HAP-1 (cell line): ENCODE measurements at regions not wholly inside any gene's neighbourhood (a gene's known extent, or its start where the extent isn't known, plus 50 kb on each side); places are given as distances from the start of the nearest gene placed in this dataset.
A peak's percentile ranks its signal among the peaks of the same experiment; 100 is the strongest.

Experiments
- DNase-seq, 2 experiments: peaks; one replicate each; pipeline ENCODE4 v3.0.0-alpha.2; 2016 to 2020; ENCODE audit warnings: low spot score in 2 of 2
- H3K27me3 ChIP-seq: fragments of 250-450 bp; sonication (Bioruptor Pico); 2 replicates; pipeline ENCODE4 v1.5.1; 2020; ENCODE audit warnings: low read depth, mild to moderate bottlenecking, moderate library complexity
- H3K36me3 ChIP-seq: fragments of 250-450 bp; sonication (Bioruptor Pico); replicated peaks from 2 replicates; pipeline ENCODE4 v1.5.1; 2020; ENCODE audit warnings: mild to moderate bottlenecking
- H3K4me1 ChIP-seq: fragments of 250-450 bp; sonication (Bioruptor Pico); 2 replicates; pipeline ENCODE4 v1.5.1; 2020; ENCODE audit warnings: mild to moderate bottlenecking
- H3K4me3 ChIP-seq: fragments of 250-450 bp; sonication (Bioruptor Pico); 2 replicates; pipeline ENCODE4 v1.5.1; 2020; ENCODE audit warnings: mild to moderate bottlenecking, moderate library complexity
- H3K9me3 ChIP-seq: fragments of 250-450 bp; sonication (Bioruptor Pico); 2 replicates; pipeline ENCODE4 v1.5.1; 2020; ENCODE audit warnings: mild to moderate bottlenecking, moderate library complexity
- in situ Hi-C: fragments of 300-500 bp; cut with MboI; formaldehyde crosslinking; loops from 3 replicates; pipeline ENCODE4 v1.14.3; 2020; ENCODE audit warnings: low sequenced_read_pairs, inconsistent platforms, mixed read lengths

DNA sequence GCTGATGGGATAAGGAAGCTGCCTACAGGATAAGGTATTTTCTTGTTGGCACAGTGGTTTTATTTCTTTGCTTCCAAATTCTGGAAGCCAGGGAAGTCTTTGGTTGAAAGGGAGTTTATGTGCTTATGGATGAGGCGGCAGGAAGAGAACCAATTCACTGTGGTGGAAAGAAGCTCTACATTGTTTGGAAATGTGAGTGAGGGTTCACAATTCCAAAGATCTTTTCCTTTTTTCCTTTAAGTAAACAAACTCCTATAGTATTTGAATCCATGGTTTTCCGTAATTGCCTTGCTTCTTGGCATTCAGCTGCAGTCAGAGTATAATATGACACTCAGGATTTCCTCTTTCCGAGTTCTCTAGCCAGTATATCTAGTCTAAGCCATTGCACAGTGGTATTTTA, 86.2 kb downstream of the TEX29 start:
- peaks cover 48% of the 10 kb centered on the region for H3K27me3 ChIP-seq
- H3K36me3 ChIP-seq, result no peaks in the 10 kb centered on the region
- peaks cover 16% of the 10 kb centered on the region for H3K4me1 ChIP-seq
- in situ Hi-C loops, result no loop called here
- no peak for DNase-seq
- H3K9me3 ChIP-seq, result no peaks in the 10 kb centered on the region
- no peak overlapping the region for H3K4me3 ChIP-seq

DNA sequence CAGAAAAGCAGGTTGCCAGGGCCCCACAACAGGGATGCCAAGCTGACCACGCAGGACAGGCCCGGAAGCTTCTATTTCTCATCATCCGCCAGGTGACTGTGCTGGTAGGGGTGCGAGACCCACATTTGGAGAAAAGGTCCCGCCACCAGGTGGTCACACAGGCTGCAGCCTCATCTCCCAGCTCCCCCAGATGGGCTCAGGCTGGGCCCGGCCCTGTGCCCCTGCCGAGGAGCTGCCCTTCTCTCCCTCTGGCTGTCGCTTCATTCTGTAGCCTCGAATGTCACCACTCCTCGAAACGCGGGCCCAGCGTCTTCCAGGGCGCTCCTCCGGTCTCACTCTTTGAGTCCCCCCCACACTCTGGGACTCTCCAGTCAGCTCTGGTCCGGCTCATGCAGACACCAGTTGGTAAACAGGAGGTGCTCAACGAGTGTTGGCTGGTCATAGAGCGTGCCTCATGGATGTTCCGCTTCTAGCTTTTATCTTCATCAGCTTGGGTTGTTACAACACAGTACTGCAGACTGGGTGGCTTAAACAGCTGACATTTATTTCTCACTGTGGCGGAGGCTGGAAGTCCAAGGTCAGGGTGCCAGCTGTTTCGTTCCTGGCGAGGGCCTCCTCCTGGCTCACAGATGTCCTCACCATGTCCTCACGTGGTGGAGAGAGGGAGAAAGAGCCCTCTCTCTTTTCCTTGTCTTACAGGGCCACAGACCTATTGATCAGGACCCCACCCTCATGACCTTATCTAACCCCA, 87.1 kb downstream of the TEX29 start:
- Histone ChIP-seq H3K36me3 (no peaks in the 10 kb centered on the region), H3K4me3 (no peak overlapping the region), H3K4me1 (peaks cover 18% of the 10 kb centered on the region), H3K9me3 (no peaks in the 10 kb centered on the region), H3K27me3 (peaks cover 57% of the 10 kb centered on the region)
- in situ Hi-C loops, result no loop called here
- DNase-seq, result no peak

DNA sequence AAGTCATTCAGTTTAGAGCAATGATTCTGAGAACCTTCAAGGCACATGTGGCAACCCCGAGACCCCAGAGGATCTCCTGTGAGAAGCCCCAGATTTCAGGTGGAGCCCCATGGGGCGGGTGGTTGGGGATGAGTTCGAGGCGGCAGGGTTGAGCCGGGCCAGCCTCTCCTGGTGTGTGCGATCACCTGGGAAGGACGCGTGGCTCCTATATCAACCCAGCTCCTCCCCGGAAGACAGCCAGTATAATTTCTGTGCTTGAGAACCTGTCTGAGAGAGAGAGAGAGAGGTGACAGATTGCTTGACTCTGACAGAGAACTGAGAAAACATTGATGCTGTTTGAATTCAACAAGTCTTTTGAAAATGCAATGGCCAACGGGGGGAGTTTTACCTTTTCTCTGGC, 89.0 kb downstream of the TEX29 start:
- Histone ChIP-seq H3K4me1 (peaks cover 18% of the 10 kb centered on the region), H3K36me3 (no peaks in the 10 kb centered on the region), H3K4me3 (no peak overlapping the region), H3K27me3 (peaks cover 75% of the 10 kb centered on the region), H3K9me3 (no peaks in the 10 kb centered on the region)
- in situ Hi-C loops, result no loop called here
- no peak for DNase-seq

DNA sequence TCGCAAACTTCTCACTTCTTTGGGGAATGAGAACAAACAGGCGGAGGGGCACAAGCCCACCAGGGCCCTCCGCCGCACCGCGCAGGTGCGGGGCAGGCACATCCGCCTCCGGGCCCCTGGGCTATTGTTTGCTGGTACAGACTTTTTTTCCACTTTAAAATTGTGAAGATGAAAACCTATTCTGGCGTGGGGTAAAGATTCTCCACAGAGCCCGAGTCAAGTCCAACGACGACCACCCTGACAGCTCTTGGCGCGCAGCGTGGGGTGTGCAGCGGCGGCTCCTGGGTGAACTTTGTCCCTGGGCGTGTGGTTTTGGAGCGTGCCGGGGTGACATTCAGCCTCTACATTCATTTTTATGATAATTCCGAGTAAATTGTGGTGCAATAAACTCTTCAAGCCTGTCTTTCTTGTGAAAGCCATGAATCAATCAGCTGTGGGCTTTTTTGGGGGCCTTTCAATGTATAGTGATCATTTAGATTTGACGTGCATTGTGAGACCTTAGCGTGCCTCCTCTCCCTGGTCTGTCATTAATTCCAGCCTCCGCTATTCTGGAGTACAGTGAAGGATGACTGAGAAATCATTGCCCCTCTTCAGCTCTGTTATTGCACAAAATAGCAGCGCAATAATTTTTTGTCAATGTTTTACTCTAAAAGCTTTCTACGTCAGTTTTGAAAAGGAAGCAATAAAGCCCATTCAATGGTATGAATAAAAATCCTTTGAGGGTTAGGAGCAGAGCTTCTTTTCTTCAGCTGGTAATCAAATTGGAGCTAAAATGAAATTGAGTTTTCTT, 90.0 kb downstream of the TEX29 start:
- peaks cover 18% of the 10 kb centered on the region for H3K4me1 ChIP-seq
- peak overlapping the region; percentile 16 for H3K4me3 ChIP-seq
- H3K36me3 ChIP-seq, result no peaks in the 10 kb centered on the region
- DNase-seq, result peak; percentile 64 to 87
- H3K27me3 ChIP-seq, result peaks cover 77% of the 10 kb centered on the region
- H3K9me3 ChIP-seq, result no peaks in the 10 kb centered on the region
- in situ Hi-C loops, result no loop called here

DNA sequence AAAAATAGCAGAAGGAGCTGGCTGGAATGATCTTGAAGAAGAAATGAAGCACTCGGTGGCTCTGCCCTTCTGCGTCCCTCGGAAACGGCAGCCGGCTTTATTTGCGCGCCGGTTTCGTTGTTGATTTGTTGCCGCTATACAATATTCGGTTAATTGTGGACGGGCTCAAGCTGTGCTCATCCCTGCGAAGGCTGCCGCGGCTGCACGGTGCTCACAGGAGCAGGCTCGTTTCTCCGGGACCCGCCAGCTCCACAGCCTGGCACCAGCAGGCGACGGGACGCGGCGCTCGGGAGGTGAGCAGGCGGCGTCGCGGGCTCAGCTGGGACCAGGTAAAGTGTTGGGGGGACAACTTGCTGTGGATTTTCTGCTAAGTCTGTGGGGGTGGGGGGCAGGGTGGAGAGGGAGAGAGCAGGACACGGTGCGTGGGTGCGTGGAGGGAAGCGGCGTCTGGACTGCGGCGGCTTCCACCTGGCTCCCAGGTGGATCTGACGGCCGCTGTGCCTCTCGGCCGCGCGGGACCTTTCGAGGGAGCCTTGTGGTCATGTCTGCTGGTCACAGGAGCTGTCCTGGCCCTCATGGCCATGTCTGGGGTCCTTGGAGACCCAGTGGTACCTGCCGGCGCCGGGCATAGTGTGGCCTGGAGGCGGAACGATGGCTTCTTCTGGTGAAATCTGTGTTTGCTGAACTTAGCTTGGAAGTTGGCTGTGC, 90.9 kb downstream of the TEX29 start:
- peak overlapping the region; percentile 16 for H3K4me3 ChIP-seq
- H3K9me3 ChIP-seq, result no peaks in the 10 kb centered on the region
- H3K4me1 ChIP-seq, result peaks cover 18% of the 10 kb centered on the region
- in situ Hi-C loops, result no loop called here
- DNase-seq, result peak in 1 of 2 experiments; percentile 54
- H3K27me3 ChIP-seq, result peaks cover 74% of the 10 kb centered on the region
- H3K36me3 ChIP-seq, result no peaks in the 10 kb centered on the region

DNA sequence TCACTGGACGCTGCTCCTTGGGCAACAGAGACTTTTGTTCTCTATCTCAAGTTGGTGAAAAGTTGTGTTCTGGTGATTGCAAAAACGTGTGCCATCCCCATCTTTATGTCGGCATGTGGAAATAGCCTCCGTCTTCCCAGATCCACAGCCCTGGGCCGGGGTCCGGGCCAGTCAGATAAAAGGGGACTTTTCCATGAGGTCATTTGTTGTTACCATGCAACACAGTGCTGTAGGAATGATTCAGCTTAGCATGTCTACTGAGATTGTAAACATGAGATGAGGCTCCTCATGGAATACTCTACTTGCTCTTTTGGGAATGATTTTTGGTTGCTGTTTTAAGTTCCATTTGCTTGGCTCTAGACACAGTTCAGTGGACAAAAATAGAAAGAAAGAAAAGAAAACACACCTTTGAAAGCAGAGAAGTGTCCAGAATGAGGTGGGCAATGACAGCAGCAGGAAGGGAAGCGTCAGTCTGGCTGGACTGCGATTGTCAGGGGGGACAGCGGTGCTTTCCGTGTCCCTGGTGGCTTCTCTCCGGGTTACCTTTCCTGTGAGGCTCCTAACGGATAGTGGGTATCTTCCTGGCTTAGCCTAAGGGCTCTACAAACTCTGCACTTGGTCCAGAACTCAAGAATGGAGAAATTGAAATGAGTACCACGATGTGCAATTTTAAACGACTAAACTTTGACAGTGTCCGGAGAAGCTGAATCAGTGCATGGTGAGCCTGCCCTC, 91.6 kb downstream of the TEX29 start:
- no peak for DNase-seq
- peaks cover 70% of the 10 kb centered on the region for H3K27me3 ChIP-seq
- in situ Hi-C loops, result no loop called here
- H3K36me3 ChIP-seq, result no peaks in the 10 kb centered on the region
- no peak overlapping the region; the same call in 1 of the 2 replicates for H3K4me3 ChIP-seq
- H3K4me1 ChIP-seq, result peaks cover 18% of the 10 kb centered on the region
- H3K9me3 ChIP-seq, result no peaks in the 10 kb centered on the region

DNA sequence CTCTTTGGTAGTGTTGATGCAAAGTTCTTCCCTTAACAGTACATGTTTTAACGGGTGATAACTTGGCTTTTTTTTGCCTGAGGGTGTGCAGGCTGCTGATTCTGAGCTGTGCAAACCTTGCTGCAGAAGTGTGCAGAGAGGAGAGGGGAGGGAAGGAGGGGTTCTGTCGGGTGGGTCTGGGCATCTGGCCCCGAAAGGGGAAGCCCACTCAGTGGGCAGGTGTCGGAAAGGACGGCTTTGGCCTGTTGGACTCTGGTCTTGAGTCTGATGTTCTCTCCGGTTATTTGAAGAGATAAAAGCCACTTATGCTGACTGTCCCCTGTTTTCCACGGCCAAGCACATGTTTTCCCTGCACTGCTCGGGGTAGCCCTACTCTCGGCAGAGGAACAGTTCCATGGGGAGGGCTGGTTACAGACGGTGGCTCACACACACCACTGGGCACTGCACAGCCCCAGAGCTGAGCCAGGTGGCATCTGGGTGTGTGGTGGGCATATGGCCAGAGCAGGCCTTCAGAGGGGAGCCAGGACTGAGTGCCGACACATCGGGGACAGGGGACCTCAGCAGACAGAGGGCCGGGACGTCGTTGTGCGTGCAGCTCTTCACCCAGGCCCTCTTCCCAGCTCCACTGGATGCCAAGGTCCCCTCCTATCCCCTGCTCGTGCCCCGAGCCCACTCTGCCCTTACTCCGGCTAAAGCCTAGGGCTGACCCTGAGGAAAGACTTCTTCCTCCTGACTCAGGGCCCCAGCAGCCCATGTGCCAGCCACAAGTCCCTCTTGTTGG, 93.2 kb downstream of the TEX29 start:
- in situ Hi-C loops, result no loop called here
- no peak for DNase-seq
- Histone ChIP-seq H3K4me1 (peaks cover 18% of the 10 kb centered on the region), H3K9me3 (no peaks in the 10 kb centered on the region), H3K4me3 (no peak overlapping the region), H3K36me3 (no peaks in the 10 kb centered on the region), H3K27me3 (peaks cover 71% of the 10 kb centered on the region)

DNA sequence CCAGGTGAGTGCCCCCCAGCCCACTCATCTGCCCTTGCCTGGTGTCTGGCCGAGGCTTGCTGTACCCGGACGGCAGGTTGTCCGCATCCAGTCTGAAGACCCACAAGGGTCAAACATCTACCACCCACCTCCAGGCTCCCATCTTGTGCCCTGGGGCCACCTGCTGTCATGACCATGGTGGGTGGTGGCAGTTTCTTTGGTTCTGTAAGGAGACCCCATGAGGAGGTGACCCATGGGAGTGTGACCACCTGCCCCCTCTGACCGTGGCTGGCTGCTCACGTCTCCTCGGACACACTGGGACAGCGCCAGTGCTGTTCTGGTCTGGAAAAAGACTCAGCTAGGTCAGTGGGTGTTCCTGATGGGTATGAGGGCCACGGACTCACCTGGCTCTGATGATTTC, 93.9 kb downstream of the TEX29 start:
- Histone ChIP-seq H3K27me3 (peaks cover 64% of the 10 kb centered on the region), H3K36me3 (no peaks in the 10 kb centered on the region)

DNA sequence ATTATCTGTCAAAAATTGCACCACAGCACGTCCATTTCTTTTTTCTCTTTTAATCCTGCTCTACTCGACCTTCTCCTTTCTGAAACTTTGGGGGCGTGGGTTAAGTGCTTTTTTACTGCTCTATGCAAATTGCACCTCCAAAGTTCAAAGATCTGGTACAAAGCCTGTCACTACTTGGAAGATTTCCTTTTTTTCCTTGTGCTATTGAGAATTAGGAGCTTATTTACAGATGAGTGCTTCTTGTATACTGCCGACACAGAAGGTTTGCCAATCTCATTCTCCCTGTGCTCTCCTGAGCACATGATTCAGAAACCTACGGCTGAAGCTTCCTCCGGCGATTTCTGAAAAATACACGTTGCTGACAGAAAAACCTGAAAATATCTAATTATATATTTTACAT, 94.8 kb downstream of the TEX29 start:
- Histone ChIP-seq H3K36me3 (no peaks in the 10 kb centered on the region), H3K4me1 (peaks cover 13% of the 10 kb centered on the region), H3K27me3 (peaks cover 55% of the 10 kb centered on the region), H3K4me3 (no peak overlapping the region), H3K9me3 (no peaks in the 10 kb centered on the region)
- DNase-seq, result peak in 1 of 2 experiments; percentile 40
- in situ Hi-C loops, result no loop called here

More for the DNA sequence above, 93.9 kb downstream of the TEX29 start:
- no peak for DNase-seq
- H3K9me3 ChIP-seq, result no peaks in the 10 kb centered on the region
- in situ Hi-C loops, result no loop called here
- peaks cover 18% of the 10 kb centered on the region for H3K4me1 ChIP-seq
- no peak overlapping the region for H3K4me3 ChIP-seq

DNA sequence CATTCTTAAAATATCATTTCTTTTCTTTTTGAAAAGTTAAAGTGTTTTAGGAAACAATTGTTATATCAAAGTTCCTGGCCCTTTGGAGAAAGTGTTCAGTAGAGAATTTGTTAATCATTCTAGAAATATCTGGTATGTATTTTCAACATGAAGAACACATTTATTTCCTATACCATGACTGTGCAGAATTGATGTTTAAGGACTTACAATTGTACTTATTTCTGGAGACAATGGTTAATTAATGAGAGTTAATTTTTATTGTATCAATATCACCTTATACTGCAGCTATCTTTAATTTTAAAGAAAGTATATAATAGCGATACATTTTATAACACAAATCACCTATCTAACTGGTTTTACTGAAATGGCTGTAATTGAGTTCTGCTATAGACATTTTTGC, 95.3 kb downstream of the TEX29 start:
- no peaks in the 10 kb centered on the region for H3K9me3 ChIP-seq
- no peak for DNase-seq
- peaks cover 54% of the 10 kb centered on the region for H3K27me3 ChIP-seq
- in situ Hi-C loops, result no loop called here
- no peaks in the 10 kb centered on the region for H3K36me3 ChIP-seq
- peaks cover 10% of the 10 kb centered on the region for H3K4me1 ChIP-seq
- H3K4me3 ChIP-seq, result no peak overlapping the region

DNA sequence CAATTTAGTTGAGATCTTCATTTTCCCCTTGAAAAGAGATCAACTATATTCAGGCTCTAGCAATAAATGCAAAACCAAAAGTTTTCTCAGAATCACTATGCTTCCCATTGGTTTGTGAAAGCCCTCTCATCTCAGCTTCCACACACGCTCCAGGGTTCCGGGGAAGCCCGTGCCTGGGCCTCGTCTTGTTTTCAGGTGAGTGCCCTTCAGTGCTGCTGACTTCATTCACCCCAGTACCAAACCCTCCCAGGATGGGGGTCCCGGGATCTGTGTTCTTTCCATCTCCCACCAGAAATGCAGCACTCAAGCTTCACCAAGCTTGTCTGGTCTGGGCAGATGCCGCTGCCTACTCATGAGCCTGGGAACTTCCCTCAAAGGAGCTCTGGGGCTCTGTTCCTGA, 97.7 kb downstream of the TEX29 start:
- peaks cover 35% of the 10 kb centered on the region for H3K27me3 ChIP-seq
- no peaks in the 10 kb centered on the region for H3K9me3 ChIP-seq
- in situ Hi-C loops, result no loop called here
- no peaks in the 10 kb centered on the region for H3K36me3 ChIP-seq
- no peak for DNase-seq
- no peak overlapping the region for H3K4me3 ChIP-seq
- H3K4me1 ChIP-seq, result no peaks in the 10 kb centered on the region

DNA sequence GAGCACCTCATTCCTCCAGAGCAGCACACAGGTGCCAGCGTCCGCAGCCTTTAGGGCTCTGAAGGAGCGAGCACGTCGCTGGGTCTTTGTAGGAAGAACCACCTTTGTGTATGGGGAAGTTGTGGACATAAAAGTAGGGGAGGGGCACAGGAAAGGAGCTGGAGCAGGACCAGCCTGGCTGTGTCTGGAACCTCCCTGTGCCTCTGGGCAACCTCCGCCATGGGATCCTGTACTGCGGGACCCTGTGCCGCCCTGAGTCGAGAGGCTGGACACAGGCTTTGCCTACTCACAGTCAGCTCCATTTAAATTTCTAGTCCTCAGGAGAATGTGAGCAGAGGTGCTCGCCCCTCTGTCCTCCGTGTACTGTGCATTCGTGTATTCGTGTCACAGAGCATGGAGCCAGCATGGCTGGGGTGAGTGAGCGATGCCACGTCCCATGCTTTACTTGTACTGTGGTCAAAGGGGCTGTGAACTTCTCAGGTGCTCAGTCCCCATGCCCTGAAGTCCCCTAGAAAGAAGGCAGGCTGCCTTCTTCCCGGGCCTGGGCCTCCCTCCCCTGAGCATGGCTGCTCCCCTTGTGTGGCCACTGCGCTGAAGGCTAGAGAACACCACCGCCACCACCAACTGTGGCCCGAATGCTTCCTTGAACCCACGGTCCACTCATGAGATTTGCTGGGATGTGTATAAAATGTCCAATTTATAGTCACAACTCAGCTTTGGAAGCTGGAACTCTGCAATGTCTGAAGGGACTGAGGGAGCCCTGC, 99.9 kb downstream of the TEX29 start:
- peaks cover 13% of the 10 kb centered on the region for H3K27me3 ChIP-seq

More for the DNA sequence above, 99.9 kb downstream of the TEX29 start:
- DNase-seq, result no peak
- Histone ChIP-seq H3K4me1 (no peaks in the 10 kb centered on the region), H3K36me3 (no peaks in the 10 kb centered on the region), H3K4me3 (no peak overlapping the region), H3K9me3 (no peaks in the 10 kb centered on the region)
- in situ Hi-C loops, result no loop called here
